Gastrocnemius medialis (tissue), 4 donors: ENCODE measurements at regions not wholly inside any gene's neighbourhood (a gene's known extent, or its start where the extent isn't known, plus 50 kb on each side); places are given as distances from the start of the nearest gene placed in this dataset.

Experiments used
- ATAC-seq, 2 donors: fragments of 150-250 bp; one replicate each; pipeline ENCODE4 v1.9.1; 2016
- DNase-seq, 2 donors: peaks; one replicate each; pipeline ENCODE4 v3.0.0-alpha.2; 2019
- H3K27ac ChIP-seq, 4 donors: fragments of 200-600 bp; sonication (generic); 1 replicate in 1 of 4; 2 replicates in 3 of 4; pipeline ENCODE4 v1.5.1; 2016 to 2018; ENCODE audit warnings: mild to moderate bottlenecking in 2 of 4, moderate library complexity in 1 of 4
- H3K27me3 ChIP-seq, 3 donors: fragments of 200-600 bp; sonication (generic) in 2 of 3; 1 replicate in 1 of 3; 2 replicates in 2 of 3; pipeline versions ENCODE4 v1.5.1 to v1.6.0; 2016 to 2019; ENCODE audit warnings: mild to moderate bottlenecking in 1 of 3, moderate library complexity in 1 of 3
- H3K36me3 ChIP-seq, 2 donors: fragments of 200-600 bp; sonication (generic) in 1 of 2; one replicate each; pipeline ENCODE4 v1.5.1; 2017 to 2018
- H3K4me1 ChIP-seq, 2 donors: fragments of 200-600 bp; sonication (generic) in 1 of 2; one replicate each; pipeline ENCODE4 v1.5.1; 2016 to 2017; ENCODE audit warnings: mild to moderate bottlenecking in 2 of 2
- H3K4me3 ChIP-seq, 4 donors: fragments of 200-600 bp; sonication (generic) in 3 of 4; 1 replicate in 1 of 4; 2 replicates in 3 of 4; pipeline ENCODE4 v1.5.1; 2016 to 2019; ENCODE audit warnings: mild to moderate bottlenecking in 2 of 4
- H3K9me3 ChIP-seq, 3 donors: fragments of 200-600 bp; sonication (generic) in 2 of 3; 1 replicate in 1 of 3; 2 replicates in 2 of 3; pipeline ENCODE4 v1.5.1; 2016 to 2019
- POLR2A ChIP-seq, 2 donors: fragments of 450-650 bp; IDR thresholded peaks; one replicate each; pipeline ENCODE4 v1.6.1; 2017; ENCODE audit warnings: antibody characterized with exemption in 2 of 2, mild to moderate bottlenecking in 2 of 2, moderate library complexity in 2 of 2
- in situ Hi-C, 4 donors: fragments of 200-750 bp; cut with MboI; loops; one replicate each; pipeline versions ENCODE4 v1.15.0 to v1.8.0; 2017; ENCODE audit warnings: low sequenced_read_pairs in 4 of 4
- intact Hi-C: fragments of 100-400 bp; cut with DNase I; formaldehyde crosslinking; loops from one replicate; pipeline ENCODE4 v1.15.1; 2023; ENCODE audit warnings: low total_unique reads
- TF ChIP-seq, protein P1 (sequence below), 5 experiments: fragments of 450-650 bp in 3 of 5; fragments of 200-600 bp in 2 of 5; sonication (generic) in 2 of 5; IDR thresholded peaks in 4 of 5; conservative IDR thresholded peaks in 1 of 5; 1 replicate in 4 of 5; 2 replicates in 1 of 5; pipeline ENCODE4 v1.5.1; 2016 to 2019; ENCODE audit warnings: antibody characterized with exemption in 5 of 5, mild to moderate bottlenecking in 3 of 5, moderate library complexity in 3 of 5

DNA sequence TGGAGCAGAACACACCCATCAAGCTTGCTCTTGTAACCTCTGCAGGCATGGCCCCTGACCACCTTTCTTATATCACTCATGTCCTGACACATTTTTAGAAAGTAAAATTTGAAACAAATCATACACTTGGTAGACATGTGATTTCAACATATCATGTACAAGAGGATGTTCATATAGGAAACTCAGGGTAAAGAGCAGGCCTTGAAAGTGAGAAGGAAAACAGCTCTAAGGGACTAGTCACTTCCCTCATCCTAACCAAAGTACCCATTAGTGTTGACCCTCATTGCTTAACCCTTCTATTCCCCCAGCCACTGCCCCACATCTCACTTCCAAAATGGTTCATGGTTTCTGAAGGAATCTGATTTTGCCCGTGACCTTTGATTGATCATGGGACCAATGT, 492.4 kb upstream of the KLF4 start:
- intact Hi-C loops (no loop called here), in situ Hi-C loops (no loop called here)
- no peak overlapping the region for H3K27ac ChIP-seq
- no peak for DNase-seq
- H3K36me3 ChIP-seq: no peaks in the 10 kb centered on the region
- no peak for ATAC-seq
- H3K27me3 ChIP-seq: no peaks in the 10 kb centered on the region
- H3K9me3 ChIP-seq: no peaks in the 10 kb centered on the region
- no peak overlapping the region for H3K4me3 ChIP-seq
- H3K4me1 ChIP-seq: no peaks in the 10 kb centered on the region
- TF ChIP-seq, protein P1, sequence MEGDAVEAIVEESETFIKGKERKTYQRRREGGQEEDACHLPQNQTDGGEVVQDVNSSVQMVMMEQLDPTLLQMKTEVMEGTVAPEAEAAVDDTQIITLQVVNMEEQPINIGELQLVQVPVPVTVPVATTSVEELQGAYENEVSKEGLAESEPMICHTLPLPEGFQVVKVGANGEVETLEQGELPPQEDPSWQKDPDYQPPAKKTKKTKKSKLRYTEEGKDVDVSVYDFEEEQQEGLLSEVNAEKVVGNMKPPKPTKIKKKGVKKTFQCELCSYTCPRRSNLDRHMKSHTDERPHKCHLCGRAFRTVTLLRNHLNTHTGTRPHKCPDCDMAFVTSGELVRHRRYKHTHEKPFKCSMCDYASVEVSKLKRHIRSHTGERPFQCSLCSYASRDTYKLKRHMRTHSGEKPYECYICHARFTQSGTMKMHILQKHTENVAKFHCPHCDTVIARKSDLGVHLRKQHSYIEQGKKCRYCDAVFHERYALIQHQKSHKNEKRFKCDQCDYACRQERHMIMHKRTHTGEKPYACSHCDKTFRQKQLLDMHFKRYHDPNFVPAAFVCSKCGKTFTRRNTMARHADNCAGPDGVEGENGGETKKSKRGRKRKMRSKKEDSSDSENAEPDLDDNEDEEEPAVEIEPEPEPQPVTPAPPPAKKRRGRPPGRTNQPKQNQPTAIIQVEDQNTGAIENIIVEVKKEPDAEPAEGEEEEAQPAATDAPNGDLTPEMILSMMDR (IDR thresholded peaks at IDR 0.05 in 4 of 5, conservative IDR thresholded peaks at IDR 0.05 in 1 of 5): no peak
- TF ChIP-seq POLR2A (IDR thresholded peaks at IDR 0.05): no peak

DNA sequence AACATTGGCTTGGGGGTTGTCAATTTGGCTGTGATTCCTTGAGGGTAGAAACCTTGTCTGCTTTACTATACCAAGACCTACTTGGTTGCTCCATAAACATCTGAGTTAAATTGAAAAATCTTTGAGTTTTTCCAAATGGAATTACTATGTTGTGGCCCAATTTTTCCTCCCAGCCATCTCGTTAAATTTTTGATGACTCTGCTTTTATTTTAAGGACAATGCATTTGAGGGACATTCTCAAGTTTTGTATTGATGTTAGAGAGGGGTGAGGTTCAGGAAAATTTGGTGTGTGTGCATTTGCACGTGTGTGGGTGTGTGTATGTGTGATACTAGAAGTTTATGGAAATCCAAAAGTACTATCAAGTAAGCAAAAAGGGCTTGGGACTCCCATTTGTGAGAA, 491.4 kb upstream of the KLF4 start:
- H3K9me3 ChIP-seq: no peaks in the 10 kb centered on the region
- no peak for ATAC-seq
- H3K4me1 ChIP-seq: no peaks in the 10 kb centered on the region
- no peak for TF ChIP-seq POLR2A (IDR thresholded peaks at IDR 0.05)
- TF ChIP-seq, protein P1 (IDR thresholded peaks at IDR 0.05 in 4 of 5, conservative IDR thresholded peaks at IDR 0.05 in 1 of 5): no peak
- no peaks in the 10 kb centered on the region for H3K36me3 ChIP-seq
- intact Hi-C loops: no loop called here
- no peaks in the 10 kb centered on the region for H3K27me3 ChIP-seq
- no peak overlapping the region for H3K4me3 ChIP-seq
- in situ Hi-C loops: no loop called here
- no peak overlapping the region for H3K27ac ChIP-seq
- no peak for DNase-seq

DNA sequence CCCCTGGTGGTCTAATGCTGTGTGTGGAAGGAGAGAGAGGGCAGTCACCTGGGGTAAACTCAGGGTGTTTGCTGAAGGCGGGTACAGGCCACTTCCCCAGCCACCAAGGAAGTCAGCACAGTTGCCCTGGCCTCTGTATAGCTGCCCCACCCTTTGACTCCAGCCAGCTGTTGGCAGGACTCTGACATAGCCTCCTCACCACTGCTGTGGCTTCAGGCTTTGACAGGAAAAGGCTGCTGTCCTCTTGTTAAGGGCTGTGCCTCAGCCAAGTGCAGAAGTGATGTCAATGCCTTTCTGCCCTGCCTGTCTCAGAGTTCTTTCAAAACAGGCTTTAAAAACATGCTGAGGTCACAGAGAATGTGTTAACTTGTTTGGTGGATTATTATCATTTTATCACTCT, 487.2 kb upstream of the KLF4 start:
- TF ChIP-seq POLR2A (IDR thresholded peaks at IDR 0.05): no peak
- TF ChIP-seq, protein P1 (IDR thresholded peaks at IDR 0.05 in 4 of 5, conservative IDR thresholded peaks at IDR 0.05 in 1 of 5): no peak
- Histone ChIP-seq H3K9me3 (no peaks in the 10 kb centered on the region), H3K4me3 (no peak overlapping the region), H3K27me3 (no peaks in the 10 kb centered on the region), H3K36me3 (no peaks in the 10 kb centered on the region), H3K4me1 (no peaks in the 10 kb centered on the region), H3K27ac (no peak overlapping the region)
- intact Hi-C loops (no loop called here), in situ Hi-C loops (no loop called here)
- ATAC-seq: peak; percentile 68 to 75
- peak; percentile 44 to 70 for DNase-seq

DNA sequence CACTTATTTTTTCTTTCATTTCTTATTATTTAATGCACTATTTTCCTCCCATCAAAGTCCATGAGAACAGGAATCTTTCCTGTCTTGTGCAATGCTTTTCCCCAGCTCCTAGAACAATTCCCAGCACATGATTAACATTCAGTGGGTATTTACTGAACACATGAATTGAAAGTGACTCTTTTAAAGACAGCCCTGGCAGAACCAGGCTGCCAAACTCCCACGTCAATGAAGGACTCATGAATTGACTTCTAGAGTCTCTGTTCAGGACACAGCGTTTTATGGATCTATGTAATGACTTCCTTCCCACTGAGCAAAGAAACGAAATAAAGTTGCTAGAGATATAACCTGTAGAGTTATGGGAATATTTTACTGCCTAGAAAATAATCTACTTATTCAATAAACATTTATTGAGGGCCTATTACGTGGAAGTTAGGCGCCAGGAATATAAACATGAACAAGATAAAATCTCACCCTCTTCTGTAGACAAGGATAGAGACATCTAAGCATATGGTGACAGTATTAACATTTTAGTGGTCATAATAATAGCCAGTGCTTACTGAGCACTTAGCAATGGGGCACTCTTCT, 485.9 kb upstream of the KLF4 start:
- H3K27me3 ChIP-seq: no peaks in the 10 kb centered on the region
- H3K27ac ChIP-seq: no peak overlapping the region
- no peaks in the 10 kb centered on the region for H3K36me3 ChIP-seq
- ATAC-seq: no peak
- H3K4me1 ChIP-seq: peaks cover 0 to 6% of the 10 kb centered on the region in 2 donors
- no peaks in the 10 kb centered on the region for H3K9me3 ChIP-seq
- TF ChIP-seq, protein P1 (IDR thresholded peaks at IDR 0.05 in 4 of 5, conservative IDR thresholded peaks at IDR 0.05 in 1 of 5): no peak
- no peak for TF ChIP-seq POLR2A (IDR thresholded peaks at IDR 0.05)
- in situ Hi-C loops (no loop called here), intact Hi-C loops (no loop called here)
- no peak for DNase-seq
- H3K4me3 ChIP-seq: no peak overlapping the region

DNA sequence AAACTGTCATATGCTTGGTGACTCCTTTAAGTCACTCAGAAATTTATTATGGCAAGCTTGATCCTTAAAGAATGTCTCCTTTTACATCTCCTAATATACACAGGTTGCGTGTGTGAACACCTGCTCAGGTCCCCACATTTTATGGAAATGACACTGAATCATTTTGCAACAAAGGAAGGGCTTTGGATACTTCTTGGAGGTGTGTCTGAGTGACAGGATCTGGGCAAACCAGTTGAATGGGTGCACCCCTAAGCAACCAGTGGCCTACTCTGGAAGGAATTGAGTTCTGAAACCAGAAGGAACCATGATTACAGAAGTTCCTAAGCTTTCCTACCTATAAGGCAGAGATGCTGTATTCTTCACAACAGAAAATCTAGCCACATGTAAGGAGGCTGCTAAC, 483.9 kb upstream of the KLF4 start:
- no peak for ATAC-seq
- in situ Hi-C loops: no loop called here

More for the DNA sequence above, 483.9 kb upstream of the KLF4 start:
- intact Hi-C loops: no loop called here
- Histone ChIP-seq H3K36me3 (no peaks in the 10 kb centered on the region), H3K9me3 (no peaks in the 10 kb centered on the region), H3K4me3 (no peak overlapping the region), H3K4me1 (peaks cover 0 to 6% of the 10 kb centered on the region in 2 donors), H3K27ac (no peak overlapping the region), H3K27me3 (no peaks in the 10 kb centered on the region)
- TF ChIP-seq, protein P1 (IDR thresholded peaks at IDR 0.05 in 4 of 5, conservative IDR thresholded peaks at IDR 0.05 in 1 of 5): no peak
- no peak for TF ChIP-seq POLR2A (IDR thresholded peaks at IDR 0.05)
- DNase-seq: no peak
